OCI-LY1 (cell line): ENCODE measurements at regions not wholly inside any gene's neighbourhood (a gene's known extent, or its start where the extent isn't known, plus 50 kb on each side); places are given as distances from the start of the nearest gene placed in this dataset.

Experiments used
- H2AFZ ChIP-seq: fragments of 200-600 bp; sonication (generic), shearing (Covaris generic); 2 replicates; pipeline ENCODE4 v1.6.0; 2014; ENCODE audit warnings: antibody characterized with exemption, mild to moderate bottlenecking, low read length
- H3F3A ChIP-seq: fragments of 200-600 bp; sonication (generic), shearing (Covaris generic); 2 replicates; pipeline ENCODE4 v1.6.0; 2014; ENCODE audit warnings: mild to moderate bottlenecking, antibody characterized with exemption, low read length, moderate library complexity; ENCODE audit not compliant: insufficient read depth
- H3K27ac ChIP-seq: fragments of 200-600 bp; sonication (generic); 2 replicates; pipeline ENCODE4 v1.5.1; 2014; ENCODE audit warnings: low read length, mixed run types, mild to moderate bottlenecking, low read depth; ENCODE audit not compliant: poor library complexity, severe bottlenecking
- H3K27me3 ChIP-seq: fragments of 200-600 bp; sonication (generic); 2 replicates; pipeline ENCODE4 v1.6.0; 2014; ENCODE audit warnings: antibody characterized with exemption, mild to moderate bottlenecking, low read length, moderate library complexity; ENCODE audit not compliant: insufficient read depth
- H3K36me3 ChIP-seq: fragments of 200-600 bp; sonication (generic); 2 replicates; pipeline ENCODE4 v1.6.1; 2014; ENCODE audit warnings: mild to moderate bottlenecking, antibody characterized with exemption, low read length, moderate library complexity, mixed read lengths; ENCODE audit not compliant: insufficient read depth
- H3K4me1 ChIP-seq: fragments of 200-600 bp; sonication (generic); 2 replicates; pipeline ENCODE4 v1.5.1; 2014; ENCODE audit warnings: mild to moderate bottlenecking, low read length, moderate library complexity; ENCODE audit not compliant: insufficient read depth, severe bottlenecking
- H3K4me2 ChIP-seq: fragments of 200-600 bp; sonication (generic), shearing (Covaris generic); 2 replicates; pipeline ENCODE4 v1.6.1; 2014; ENCODE audit warnings: low read length
- H3K4me3 ChIP-seq: fragments of 200-600 bp; sonication (generic); 2 replicates; pipeline ENCODE4 v1.5.1; 2014; ENCODE audit warnings: low read length, low read depth, mild to moderate bottlenecking, mixed read lengths; ENCODE audit not compliant: poor library complexity, severe bottlenecking
- H3K79me2 ChIP-seq: fragments of 200-600 bp; shearing (Covaris generic); 2 replicates; pipeline ENCODE4 v1.6.1; 2016; ENCODE audit warnings: mixed run types, low read length, mixed read lengths; ENCODE audit not compliant: insufficient read depth
- H3K9ac ChIP-seq: fragments of 200-600 bp; sonication (generic), shearing (Covaris generic); 2 replicates; pipeline ENCODE4 v1.6.1; 2014; ENCODE audit warnings: mild to moderate bottlenecking, low read length, mixed read lengths
- H3K9me2 ChIP-seq: fragments of 200-600 bp; sonication (generic), shearing (Covaris generic); 2 replicates; pipeline ENCODE4 v1.6.1; 2014; ENCODE audit warnings: low read depth, mild to moderate bottlenecking, low read length, mixed read lengths
- H3K9me3 ChIP-seq: fragments of 200-600 bp; shearing (Covaris generic); 2 replicates; pipeline ENCODE4 v1.6.1; 2014; ENCODE audit warnings: low read length, mixed read lengths
- H4K20me1 ChIP-seq: fragments of 200-600 bp; sonication (generic), shearing (Covaris generic); 2 replicates; pipeline ENCODE4 v1.6.0; 2016; ENCODE audit warnings: mild to moderate bottlenecking, low read length; ENCODE audit not compliant: insufficient read depth
- EZH2 ChIP-seq: fragments of 200-600 bp; sonication (generic), shearing (Covaris generic); IDR thresholded peaks from 2 replicates; pipeline ENCODE4 v1.8.0; 2017; ENCODE audit warnings: borderline replicate concordance, mixed run types, mild to moderate bottlenecking, antibody characterized with exemption, low read length, moderate library complexity, mixed read lengths
- TF ChIP-seq, protein P1 (sequence below): fragments of 200-600 bp; sonication (generic), shearing (Covaris generic); IDR thresholded peaks from 2 replicates; pipeline ENCODE4 v1.5.1; 2017; ENCODE audit warnings: mild to moderate bottlenecking, antibody characterized with exemption, low read length, moderate library complexity, mixed read lengths

DNA sequence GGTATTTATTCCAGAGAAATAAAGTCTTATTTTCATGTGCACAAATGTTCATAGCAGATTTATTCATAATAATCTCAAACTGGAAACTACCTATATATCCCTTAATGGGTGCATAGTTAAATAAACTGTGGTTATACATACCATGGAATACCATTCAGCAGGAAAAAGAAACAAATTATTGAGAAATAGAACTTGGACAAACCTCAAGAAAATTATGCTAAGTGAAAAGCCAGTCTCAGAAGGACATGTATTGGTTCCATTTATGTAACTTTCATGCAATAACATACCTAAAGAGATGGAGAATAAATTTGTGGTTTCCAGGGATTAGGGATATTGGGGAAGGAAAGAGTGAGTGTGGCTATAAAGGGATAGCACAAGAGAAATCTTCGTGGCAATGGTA is 452.6 kb downstream of the SETBP1 start:
- Histone ChIP-seq H3K27me3 (no peaks in the 10 kb centered on the region), H3K79me2 (no peaks in the 10 kb centered on the region), H3K4me1 (peaks cover 6% of the 10 kb centered on the region), H4K20me1 (no peaks in the 10 kb centered on the region), H3K36me3 (no peaks in the 10 kb centered on the region), H2AFZ (no peak overlapping the region), H3K9me2 (no peaks in the 10 kb centered on the region), H3K4me2 (no peak overlapping the region), H3F3A (no peaks in the 10 kb centered on the region), H3K9me3 (no peaks in the 10 kb centered on the region), H3K4me3 (no peak overlapping the region), H3K9ac (no peak overlapping the region), H3K27ac (no peak overlapping the region)
- TF ChIP-seq EZH2 = no peak
- TF ChIP-seq, protein P1, sequence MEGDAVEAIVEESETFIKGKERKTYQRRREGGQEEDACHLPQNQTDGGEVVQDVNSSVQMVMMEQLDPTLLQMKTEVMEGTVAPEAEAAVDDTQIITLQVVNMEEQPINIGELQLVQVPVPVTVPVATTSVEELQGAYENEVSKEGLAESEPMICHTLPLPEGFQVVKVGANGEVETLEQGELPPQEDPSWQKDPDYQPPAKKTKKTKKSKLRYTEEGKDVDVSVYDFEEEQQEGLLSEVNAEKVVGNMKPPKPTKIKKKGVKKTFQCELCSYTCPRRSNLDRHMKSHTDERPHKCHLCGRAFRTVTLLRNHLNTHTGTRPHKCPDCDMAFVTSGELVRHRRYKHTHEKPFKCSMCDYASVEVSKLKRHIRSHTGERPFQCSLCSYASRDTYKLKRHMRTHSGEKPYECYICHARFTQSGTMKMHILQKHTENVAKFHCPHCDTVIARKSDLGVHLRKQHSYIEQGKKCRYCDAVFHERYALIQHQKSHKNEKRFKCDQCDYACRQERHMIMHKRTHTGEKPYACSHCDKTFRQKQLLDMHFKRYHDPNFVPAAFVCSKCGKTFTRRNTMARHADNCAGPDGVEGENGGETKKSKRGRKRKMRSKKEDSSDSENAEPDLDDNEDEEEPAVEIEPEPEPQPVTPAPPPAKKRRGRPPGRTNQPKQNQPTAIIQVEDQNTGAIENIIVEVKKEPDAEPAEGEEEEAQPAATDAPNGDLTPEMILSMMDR = no peak

DNA sequence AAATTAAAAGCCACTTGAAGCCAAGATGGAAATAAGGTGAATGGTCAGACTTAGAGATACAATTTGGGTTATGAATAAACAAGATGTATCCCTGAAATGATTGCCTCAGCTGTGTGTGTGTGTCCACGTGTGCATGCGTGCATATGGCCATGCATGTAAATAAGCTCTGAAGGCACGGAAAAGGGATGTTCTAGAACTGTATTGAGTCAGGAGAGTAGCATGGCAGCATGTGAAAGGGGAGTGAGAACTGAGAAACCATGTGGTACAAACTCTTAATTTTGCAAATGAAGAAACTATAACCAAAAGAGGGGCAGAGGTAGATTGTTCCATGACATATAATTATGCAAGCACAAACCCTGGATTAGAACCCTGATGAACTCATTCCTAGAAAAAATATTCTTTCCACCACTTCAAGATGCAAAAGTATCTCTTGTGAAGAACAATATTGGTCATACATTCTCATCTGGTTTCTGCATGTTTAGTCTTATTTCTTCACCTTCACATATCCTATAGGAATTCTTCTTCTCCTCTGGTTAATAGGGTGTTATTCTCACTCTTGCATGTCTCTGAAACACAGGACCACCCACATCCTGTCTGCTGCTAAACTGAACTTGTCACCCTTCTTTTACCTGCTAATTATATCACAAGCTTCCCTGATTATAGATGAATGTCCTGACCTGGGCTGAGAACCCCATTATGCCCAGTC is 455.8 kb downstream of the SETBP1 start:
- Histone ChIP-seq H3K9me2 (no peaks in the 10 kb centered on the region), H3K4me1 (peaks cover 6% of the 10 kb centered on the region), H3K27ac (no peak overlapping the region), H3K27me3 (no peaks in the 10 kb centered on the region), H3K36me3 (no peaks in the 10 kb centered on the region), H3K9me3 (peaks cover 2% of the 10 kb centered on the region; the same call in 1 of the 2 replicates), H3K79me2 (no peaks in the 10 kb centered on the region), H3K9ac (no peak overlapping the region), H3K4me3 (no peak overlapping the region), H2AFZ (no peak overlapping the region), H3K4me2 (no peak overlapping the region), H3F3A (no peaks in the 10 kb centered on the region), H4K20me1 (no peaks in the 10 kb centered on the region)
- TF ChIP-seq, protein P1 = no peak
- no peak for TF ChIP-seq EZH2

DNA sequence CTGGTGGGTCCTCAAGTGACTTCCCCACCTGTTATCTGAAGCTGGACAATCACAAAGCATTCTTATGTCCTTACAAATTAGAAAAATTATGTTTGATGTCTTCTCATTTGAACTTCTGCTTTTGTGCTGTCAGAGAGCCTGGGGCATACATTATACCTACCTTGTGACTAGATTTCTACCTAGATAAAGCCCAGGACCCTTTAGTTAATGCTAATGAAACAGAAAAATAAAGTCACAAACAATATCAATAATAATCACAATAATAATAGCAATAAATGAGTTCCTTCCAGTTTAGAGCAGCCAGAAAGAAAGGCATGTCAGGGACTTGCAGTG is 456.4 kb downstream of the SETBP1 start:
- H3K27me3 ChIP-seq = no peaks in the 10 kb centered on the region
- no peak overlapping the region for H3K4me2 ChIP-seq
- no peaks in the 10 kb centered on the region for H3F3A ChIP-seq
- TF ChIP-seq, protein P1 = no peak
- no peak for TF ChIP-seq EZH2
- H3K36me3 ChIP-seq = no peaks in the 10 kb centered on the region
- no peak overlapping the region for H3K4me3 ChIP-seq
- peaks cover 2% of the 10 kb centered on the region; the same call in 1 of the 2 replicates for H3K9me3 ChIP-seq
- no peak overlapping the region for H2AFZ ChIP-seq
- no peaks in the 10 kb centered on the region for H3K9me2 ChIP-seq
- no peak overlapping the region for H3K9ac ChIP-seq
- H4K20me1 ChIP-seq = no peaks in the 10 kb centered on the region
- H3K27ac ChIP-seq = no peak overlapping the region
- H3K79me2 ChIP-seq = no peaks in the 10 kb centered on the region
- H3K4me1 ChIP-seq = peaks cover 6% of the 10 kb centered on the region
